Stimulated activated CD4-positive, alpha-beta T cell treated with anti-CD3 and anti-CD28 coated beads, Interleukin-1b, Interleukin-23, amount 100 ng/mL, for 48 hours (primary cell): ENCODE measurements at regions not wholly inside any gene's neighbourhood (a gene's known extent, or its start where the extent isn't known, plus 50 kb on each side); places are given as distances from the start of the nearest gene placed in this dataset.

Source experiments
- DNase-seq: peaks from one replicate; pipeline ENCODE4 v3.0.0-alpha.2; 2020

DNA sequence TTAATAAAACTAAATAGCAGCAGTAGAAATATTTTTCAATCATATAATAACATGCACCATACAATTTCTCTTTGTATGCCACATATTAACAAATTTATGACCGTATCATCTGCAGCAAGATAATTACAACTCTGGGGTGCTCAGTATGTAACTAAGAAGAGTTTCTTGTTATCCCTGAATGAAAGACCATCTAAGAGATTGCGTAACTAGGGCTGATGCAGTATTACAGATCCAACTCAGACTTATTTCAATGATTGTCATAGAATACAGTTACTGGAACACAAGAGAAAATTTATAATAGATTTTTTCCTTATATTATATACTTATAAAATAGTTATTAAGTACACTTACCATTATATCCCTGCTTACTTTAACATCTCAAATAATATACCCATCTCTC lies 305.1 kb downstream of the SLITRK1 start:
- no peak for DNase-seq

- DNase-seq: no peak
Measured at GRCh38 chr13:83568019-83568418, 314.3 kb downstream of the SLITRK1 start.

GRCh38 chr13:83563499-83563898 lies 318.8 kb downstream of the SLITRK1 start:
- DNase-seq: no peak

- no peak for DNase-seq
Measured at GRCh38 chr13:83557845-83558244, 324.4 kb downstream of the SLITRK1 start.

DNA sequence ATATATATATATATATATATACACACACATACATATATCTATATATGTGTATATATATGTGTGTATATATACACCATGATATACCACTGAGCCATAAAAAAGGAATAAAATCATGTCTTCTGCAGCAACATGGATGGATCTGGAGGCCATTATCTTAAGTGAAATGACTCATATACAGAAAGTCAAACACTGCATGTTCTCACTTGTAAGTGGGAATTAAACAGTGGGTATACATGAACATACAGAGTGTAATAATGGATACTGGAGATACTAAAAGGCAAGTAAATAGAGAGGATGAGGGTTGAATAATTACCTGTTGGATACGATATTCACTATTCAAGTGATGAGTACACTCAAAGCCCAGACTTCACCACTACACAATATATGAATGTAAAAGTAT lies 332.6 kb downstream of the SLITRK1 start:
- DNase-seq: no peak

GRCh38 chr13:83547043-83547442 lies 335.2 kb downstream of the SLITRK1 start:
- DNase-seq: no peak

GRCh38 chr13:83546476-83546875 lies 335.8 kb downstream of the SLITRK1 start:
- no peak for DNase-seq

DNA sequence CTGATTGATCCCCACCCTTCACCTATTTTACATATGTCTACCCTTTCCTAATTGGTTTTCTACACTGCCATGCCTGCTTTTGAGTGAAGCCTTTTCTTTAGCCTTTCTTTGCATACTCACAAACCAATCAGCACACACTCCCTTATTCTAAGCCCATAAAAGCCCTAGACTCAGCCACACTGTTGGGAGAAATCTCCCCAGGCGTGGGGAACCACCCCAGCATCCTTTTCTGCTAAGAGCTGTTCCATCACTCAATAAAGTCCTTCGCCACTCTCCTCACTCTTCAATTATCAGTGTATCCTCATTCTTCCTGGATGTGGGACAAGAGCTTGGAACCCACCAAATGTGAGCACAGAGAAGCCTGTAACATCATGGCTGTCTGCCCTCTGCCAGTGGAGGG lies 343.6 kb downstream of the SLITRK1 start:
- no peak for DNase-seq

- DNase-seq: no peak
Measured at GRCh38 chr13:83536941-83537340, 345.3 kb downstream of the SLITRK1 start.

DNA sequence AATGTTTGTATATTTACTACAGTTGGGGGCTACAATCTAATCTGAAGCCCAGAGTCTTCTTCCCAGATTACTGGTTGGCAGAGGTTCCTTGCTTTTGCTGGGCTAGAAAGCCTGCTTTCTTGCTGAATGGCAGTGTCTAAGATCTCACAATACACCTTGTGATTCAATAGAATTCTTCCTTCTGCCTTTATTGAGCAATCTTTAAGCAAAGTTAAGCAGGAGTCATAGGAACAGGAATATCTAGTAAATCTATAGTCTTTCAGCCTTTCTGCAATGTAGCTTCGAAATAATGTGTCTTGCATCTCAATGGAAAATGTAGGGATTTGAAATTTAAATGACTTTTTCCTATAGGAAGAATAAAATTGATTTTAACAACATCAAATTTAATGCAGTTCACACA lies 346.1 kb downstream of the SLITRK1 start:
- no peak for DNase-seq

DNA sequence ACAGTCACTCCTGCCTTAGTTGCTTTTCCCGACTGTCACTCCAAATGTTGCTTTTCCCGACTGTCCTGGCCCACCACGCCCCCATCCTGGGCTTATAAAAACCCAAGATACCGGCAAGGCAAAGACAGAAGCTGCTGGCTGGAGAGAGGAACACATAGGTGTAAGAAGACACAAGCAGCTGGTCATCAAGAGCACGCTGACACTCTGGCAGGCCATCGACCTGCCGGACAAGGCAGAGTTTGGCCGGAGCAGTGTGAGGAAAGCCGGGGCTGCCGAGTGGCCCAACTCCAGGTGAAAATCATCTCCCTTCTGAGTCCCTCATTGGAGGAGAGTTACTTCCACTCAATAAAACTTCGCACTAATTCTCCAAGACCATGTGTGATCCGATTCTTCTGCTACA lies 349.5 kb downstream of the SLITRK1 start:
- no peak for DNase-seq

- DNase-seq: no peak
Measured at GRCh38 chr13:83531022-83531421, 351.3 kb downstream of the SLITRK1 start.

GRCh38 chr13:83516781-83517180 lies 365.5 kb downstream of the SLITRK1 start:
- DNase-seq: no peak

DNA sequence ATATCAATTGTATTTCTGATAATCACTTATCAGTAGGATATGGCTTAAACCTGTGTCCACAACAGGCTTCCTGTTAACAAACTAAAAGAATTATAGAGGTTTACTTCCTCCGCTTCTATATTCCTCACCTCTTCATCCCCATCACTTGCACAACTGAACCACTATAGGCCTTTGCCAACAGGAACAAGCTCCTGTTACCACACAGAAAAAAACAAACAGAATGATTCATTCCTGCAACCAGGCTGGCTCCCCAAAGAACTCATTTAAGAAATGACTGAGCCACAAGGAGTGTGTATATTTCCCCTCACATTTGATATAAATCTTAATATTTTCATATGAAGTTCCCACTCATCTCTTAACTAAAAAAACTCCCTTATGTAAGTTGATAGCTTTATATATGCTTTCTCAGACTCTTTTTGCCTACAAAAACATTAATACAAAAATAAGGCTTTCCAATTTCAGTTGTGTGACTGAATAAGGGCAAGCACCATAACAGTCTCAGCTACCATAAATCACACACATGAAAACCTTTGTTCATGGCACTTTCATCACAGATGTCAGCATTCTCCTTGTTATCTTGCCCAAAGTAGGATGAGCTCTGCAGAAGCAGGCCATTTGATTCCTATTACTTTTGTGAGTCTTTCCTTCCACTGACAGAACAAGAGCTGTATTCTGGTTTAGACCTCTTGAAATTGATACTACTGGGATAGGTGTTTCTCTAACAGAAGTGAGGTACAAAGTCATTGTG lies 366.8 kb downstream of the SLITRK1 start:
- DNase-seq: no peak

GRCh38 chr13:83508771-83509301 lies 373.4 kb downstream of the SLITRK1 start:
- DNase-seq: no peak

DNA sequence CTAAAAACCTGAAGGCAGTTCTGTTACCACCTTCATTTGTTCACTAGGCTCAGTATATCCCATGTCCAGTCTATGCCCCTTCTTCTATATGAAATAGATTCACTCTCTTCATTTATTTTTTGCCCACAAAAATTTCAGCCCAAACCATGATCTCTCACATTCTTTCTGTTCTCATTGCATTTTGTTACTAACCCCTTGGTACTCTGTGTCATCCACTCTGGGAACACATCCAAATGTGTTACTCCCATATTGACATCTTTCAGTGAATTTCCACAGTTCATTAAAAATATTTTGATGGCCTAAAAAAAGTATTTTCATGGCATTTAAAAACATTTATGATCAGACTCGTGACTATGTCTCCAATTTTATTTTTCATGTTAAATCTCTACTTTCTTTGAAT lies 378.9 kb downstream of the SLITRK1 start:
- no peak for DNase-seq

DNA sequence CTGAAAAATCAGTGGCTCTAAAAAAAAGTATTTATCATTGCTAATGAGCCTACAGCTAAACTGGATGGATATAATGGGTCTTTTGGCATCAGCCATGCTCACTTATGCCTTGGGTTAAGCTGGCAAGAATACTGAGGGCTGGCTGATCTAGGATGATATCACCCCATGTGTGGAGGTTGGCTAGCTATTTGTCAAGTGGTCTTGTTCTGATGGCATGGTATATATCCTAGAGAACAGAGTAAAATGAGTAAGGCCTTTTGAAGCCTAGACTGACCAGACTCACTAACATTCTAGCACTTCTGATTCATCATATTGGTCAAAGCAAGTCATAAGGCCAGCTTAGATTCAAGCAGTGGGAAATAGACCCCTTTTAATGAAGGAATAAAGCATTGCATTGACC lies 383.0 kb downstream of the SLITRK1 start:
- no peak for DNase-seq

DNA sequence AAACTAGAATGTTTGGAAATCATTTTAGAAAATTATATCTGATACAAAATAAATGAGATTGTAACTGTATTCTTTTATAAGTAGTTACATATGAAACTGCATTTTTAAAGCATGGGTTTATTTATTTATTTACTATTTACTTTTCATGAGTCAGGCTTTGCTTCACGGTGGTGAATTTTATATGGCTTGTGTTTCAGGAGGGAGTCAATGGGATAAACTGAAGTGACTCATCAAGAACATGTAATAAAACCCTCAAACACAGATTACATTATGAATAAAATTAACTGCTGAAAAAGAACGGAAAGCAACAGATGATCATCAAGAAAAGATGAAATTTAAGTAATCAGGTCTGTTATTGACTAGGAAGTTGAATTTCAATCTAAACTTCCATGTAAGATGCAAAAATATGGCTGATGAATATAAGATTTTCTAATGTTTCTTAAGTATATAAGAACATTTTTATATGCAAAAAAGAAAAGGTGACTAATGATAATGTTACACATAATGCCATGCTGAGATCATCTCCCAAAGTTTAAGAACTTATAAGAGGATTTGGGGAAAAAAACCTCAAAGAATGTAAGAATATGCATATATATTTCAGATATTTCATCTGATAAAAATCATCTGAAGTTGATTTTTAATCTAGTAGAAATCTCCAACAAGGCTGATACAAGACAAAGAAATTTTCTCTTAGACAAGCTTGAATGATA lies 383.6 kb downstream of the SLITRK1 start:
- DNase-seq: no peak

- no peak for DNase-seq
Measured at GRCh38 chr13:83498045-83498444, 384.2 kb downstream of the SLITRK1 start.

- no peak for DNase-seq
Measured at GRCh38 chr13:83496501-83496900, 385.8 kb downstream of the SLITRK1 start.

- DNase-seq: no peak
Measured at GRCh38 chr13:83485101-83485500, 397.2 kb downstream of the SLITRK1 start.

DNA sequence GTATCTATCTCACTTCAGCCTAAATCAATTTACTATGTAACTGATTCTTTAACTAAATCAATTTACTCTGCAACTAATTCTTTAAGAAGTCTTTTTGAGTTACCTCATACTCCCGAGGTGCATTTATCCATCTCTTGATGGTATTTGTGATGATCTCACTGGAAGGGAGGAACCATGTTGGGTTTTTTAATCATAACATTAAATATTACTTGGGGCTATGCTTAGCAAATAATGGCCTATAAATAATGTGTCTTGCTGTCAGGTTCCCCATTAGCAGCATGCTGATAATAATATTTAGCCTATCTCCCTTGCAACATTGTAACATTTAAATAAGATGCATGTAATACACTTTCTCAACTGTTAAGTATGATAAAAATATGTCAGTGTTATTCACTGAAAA lies 411.3 kb downstream of the SLITRK1 start:
- DNase-seq: no peak

GRCh38 chr13:83470133-83470797 lies 412.0 kb downstream of the SLITRK1 start:
- no peak for DNase-seq

DNA sequence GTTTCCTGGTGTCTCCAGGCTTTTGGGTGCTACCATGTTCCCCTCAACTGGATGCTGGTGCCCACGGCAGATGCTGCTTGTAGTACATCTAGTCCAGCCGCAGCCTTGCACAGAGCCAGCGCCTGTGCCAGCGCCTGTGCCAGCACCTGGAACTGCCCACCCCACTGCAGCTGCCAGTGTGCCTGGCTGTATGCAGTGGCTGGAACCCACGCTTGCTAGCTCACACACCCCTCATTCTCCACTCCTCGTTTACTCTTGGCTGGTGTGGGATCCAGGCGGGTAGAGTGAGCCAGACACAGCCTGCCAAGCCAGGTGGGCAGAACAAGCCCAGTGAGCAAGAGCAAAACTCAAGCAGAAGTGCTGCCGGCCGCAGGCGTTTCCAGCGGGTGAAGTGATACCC lies 428.6 kb downstream of the SLITRK1 start:
- DNase-seq: no peak
